Activated gamma-delta T cell treated with Interleukin-2 at 50 U/mL for 16 hours (primary cell): ENCODE measurements at regions not wholly inside any gene's neighbourhood (a gene's known extent, or its start where the extent isn't known, plus 50 kb on each side); places are given as distances from the start of the nearest gene placed in this dataset.
"Not testable (repeated sequence)": the region's sequence is repeated elsewhere in the genome, so short reads cannot be mapped to it uniquely, and the experiment has no call there.

Experiments used
- DNase-seq: peaks from one replicate; pipeline ENCODE4 v3.0.0-alpha.2; 2020

DNA sequence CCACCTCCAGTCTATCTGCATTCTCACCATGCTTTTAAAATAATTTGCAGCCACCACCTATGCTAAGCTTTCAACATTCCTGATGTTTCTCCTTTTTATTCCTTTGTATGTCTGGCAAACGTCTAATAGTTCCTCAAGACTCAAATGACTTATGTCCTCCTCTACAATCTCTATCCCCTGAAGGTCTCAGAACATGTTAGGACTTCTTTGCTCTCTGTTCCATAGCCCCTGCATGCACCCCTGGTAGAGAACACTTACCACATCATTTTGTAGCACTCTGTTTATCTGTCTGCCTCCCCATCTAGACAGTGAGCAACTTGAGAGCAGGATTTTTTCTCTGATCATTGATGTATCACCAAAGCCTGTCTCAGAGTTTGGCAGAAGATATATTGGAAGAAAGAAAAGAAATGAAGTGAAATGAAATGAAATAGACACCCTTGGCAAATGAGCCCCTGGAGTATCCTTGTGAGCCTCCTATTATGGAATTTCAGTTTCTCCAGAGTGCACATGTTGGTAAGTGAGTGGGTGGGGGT, 1231.2 kb upstream of the FLRT2 start:
- no peak for DNase-seq

GRCh38 chr14:84303140-84303539, 1226.8 kb upstream of the FLRT2 start:
- DNase-seq, result no peak

DNA sequence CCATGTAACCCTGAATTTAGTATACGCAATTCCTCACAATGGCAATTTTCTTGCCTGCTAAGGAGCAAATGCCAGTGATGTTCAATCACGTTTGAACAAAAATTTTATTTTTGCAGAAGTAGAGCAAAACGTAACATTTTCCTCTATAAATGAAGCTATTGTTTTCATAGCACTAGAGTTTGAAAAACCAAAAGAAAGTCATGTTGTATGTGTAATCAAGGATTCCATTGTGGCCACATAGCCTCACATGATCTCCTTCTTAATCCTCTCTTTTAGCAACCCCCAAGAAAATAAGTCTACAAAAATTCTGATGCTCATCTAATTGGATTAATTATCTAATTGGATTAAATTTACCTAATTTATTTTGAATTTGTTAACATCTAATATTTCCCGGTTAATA, 1217.4 kb upstream of the FLRT2 start:
- no peak for DNase-seq

DNA sequence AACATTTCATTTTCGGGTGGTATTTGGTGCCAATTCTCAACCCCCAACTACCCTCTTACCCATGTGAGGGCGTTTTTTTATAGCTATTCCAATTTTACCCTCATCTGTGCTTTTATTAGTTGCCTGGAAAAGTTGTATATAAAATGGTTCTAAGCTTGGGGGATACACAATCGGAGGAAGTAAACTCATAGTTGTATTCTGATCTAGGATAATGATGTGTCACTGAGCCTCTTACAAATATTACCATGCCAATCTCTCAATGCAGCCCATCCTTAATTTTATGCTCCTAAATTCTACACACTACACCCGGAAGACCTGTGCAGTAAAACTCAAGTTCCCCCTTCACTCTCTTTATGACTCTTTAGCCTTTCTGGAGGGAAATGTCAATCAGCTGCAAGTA, 1206.5 kb upstream of the FLRT2 start:
- DNase-seq, result no peak

- no peak for DNase-seq
Measured at GRCh38 chr14:84323978-84324377, 1206.0 kb upstream of the FLRT2 start.

GRCh38 chr14:84336433-84336832, 1193.5 kb upstream of the FLRT2 start:
- no peak for DNase-seq

- DNase-seq, result no peak
Measured at GRCh38 chr14:84340938-84341337, 1189.0 kb upstream of the FLRT2 start.

DNA sequence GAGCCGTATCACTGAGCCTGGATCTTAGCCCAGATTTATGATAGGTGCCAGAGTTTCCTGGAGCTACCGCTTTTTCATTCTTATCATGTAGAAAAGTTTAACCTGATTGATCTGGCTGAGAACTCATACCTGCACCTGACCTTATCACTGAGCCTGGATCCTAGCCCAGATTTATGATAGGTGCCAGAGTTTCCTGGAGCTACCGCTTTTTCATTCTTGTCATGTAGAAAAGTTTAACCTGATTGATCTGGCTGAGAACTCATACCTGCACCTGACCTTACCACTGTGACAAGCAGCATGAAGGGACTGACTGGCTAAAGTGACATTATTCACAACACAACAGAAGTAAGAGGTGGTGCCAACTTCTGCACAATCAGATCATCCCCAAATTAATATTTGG, 1188.1 kb upstream of the FLRT2 start:
- not testable (repeated sequence) for DNase-seq

- DNase-seq, result no peak
Measured at GRCh38 chr14:84343656-84344055, 1186.3 kb upstream of the FLRT2 start.

DNA sequence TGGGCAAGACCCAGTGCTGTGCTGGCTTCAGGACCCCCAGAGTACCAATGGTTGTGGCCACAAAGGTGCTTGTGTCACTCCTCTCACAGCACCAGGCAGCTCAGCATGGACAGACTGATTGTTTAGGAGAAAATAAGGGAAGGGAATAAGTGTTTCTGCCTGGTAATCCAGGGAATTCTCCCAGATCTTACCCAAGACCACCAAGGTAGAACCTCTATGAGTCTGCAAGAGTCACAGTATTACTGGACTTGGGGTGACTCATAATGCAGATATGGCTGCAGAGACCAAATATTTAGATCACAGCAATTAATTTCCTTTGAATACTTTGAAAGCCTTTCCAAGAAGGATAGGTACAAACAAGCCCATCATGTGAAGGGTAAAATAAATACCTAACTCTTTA, 1178.3 kb upstream of the FLRT2 start:
- DNase-seq, result no peak

- DNase-seq, result no peak
Measured at GRCh38 chr14:84361476-84361875, 1168.5 kb upstream of the FLRT2 start.

GRCh38 chr14:84375235-84375634, 1154.7 kb upstream of the FLRT2 start:
- DNase-seq, result no peak

- DNase-seq, result no peak
Measured at GRCh38 chr14:84390010-84390409, 1139.9 kb upstream of the FLRT2 start.

GRCh38 chr14:84397631-84398030, 1132.3 kb upstream of the FLRT2 start:
- DNase-seq, result no peak

- no peak for DNase-seq
Measured at GRCh38 chr14:84399296-84399910, 1130.5 kb upstream of the FLRT2 start.

- no peak for DNase-seq
Measured at GRCh38 chr14:84401631-84402030, 1128.3 kb upstream of the FLRT2 start.

- DNase-seq, result no peak
Measured at GRCh38 chr14:84403585-84403984, 1126.4 kb upstream of the FLRT2 start.

- no peak for DNase-seq
Measured at GRCh38 chr14:84404246-84404645, 1125.7 kb upstream of the FLRT2 start.

- DNase-seq, result no peak
Measured at GRCh38 chr14:84409435-84409834, 1120.5 kb upstream of the FLRT2 start.

DNA sequence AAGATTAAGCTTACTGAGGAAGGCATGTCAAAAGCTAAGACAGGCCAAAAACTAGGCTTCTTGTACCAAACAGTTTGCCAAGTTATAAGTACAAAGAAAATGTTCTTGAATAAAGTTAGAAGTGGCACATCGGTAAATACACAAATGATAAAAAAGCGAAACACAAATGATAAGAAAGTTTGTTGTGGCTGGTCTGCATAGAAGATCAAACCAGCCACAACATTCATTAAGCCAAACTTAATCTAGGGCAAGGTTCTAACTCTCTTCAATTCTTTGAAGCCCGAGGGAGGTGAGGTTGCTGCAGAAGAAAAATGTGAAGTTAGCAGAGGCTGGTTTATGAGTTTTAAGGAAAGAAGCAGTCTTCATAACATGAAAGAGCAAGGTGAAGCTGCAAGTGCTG, 1119.6 kb upstream of the FLRT2 start:
- no peak for DNase-seq

- no peak for DNase-seq
Measured at GRCh38 chr14:84420221-84420620, 1109.7 kb upstream of the FLRT2 start.

DNA sequence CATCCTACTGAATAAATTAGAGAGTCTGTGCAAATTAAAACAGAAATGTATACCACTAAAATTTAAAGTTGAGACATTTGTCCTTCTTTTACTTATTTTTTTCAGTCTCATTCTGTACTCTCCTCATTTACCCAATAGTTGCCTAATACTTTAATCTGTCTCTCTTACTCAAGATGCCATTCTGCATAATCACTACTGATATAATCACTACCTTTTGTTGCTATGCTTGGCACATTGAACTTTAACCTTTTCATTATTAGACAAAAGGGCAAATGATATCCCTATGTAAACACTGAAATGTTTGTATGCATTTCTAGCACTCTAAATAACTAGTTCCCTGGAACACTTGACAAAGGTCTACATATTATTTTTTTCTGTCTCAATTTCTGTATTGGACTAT, 1108.3 kb upstream of the FLRT2 start:
- DNase-seq, result no peak

DNA sequence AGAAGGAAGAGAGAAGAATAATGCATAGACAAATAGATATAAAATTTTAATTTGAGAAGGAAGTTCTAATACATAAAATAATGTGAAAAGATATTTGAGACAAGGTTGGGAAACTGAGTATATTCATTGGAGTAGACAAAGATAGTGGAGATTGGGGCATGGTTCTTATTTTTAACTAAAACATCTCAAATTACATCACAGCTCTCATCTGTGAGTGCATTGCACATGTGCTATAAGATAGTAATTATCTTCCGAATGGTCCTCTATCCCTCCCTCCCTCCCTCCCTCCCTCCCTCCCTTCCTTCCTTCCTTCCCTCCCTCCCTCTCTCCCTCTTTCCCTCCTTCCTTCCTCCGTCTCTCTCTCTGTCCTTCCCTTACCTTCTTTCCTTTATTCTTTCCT, 1104.0 kb upstream of the FLRT2 start:
- DNase-seq, result no peak

- no peak for DNase-seq
Measured at GRCh38 chr14:84432676-84433075, 1097.3 kb upstream of the FLRT2 start.

DNA sequence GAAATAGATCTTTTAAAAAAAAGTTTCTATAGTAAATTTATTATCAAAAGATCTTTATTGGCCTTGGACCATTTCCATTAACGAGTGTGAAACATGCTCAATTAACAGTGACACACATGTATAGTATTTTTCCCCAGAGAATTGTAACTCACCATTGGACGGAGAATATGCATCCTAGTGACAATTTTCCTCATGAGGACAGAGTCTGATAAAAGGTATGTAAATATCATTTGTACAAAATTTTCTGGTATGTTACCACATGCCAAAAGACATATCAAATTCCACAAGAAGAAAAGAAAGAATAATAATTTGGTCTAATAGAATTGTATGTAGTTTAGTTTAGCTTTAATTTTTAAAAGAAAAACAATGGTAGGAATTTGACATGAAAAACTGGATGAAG, 1096.0 kb upstream of the FLRT2 start:
- DNase-seq, result no peak
